Smooth muscle cell (in vitro differentiated cells): ENCODE measurements at regions not wholly inside any gene's neighbourhood (a gene's known extent, or its start where the extent isn't known, plus 50 kb on each side); places are given as distances from the start of the nearest gene placed in this dataset.
"Not testable (repeated sequence)": the region's sequence is repeated elsewhere in the genome, so short reads cannot be mapped to it uniquely, and the experiment has no call there.

Experiments used
- DNase-seq: peaks from one replicate; lab custom pipeline; 2025; ENCODE audit not compliant: unreplicated experiment; lab: John Stamatoyannopoulos, UW
- H2AFZ ChIP-seq: fragments of 200-600 bp; sonication (generic); 2 replicates; pipeline ENCODE4 v1.6.0; 2016; ENCODE audit warnings: antibody characterized with exemption, low read depth, mild to moderate bottlenecking
- H3F3A ChIP-seq: fragments of 200-600 bp; sonication (generic); 2 replicates; pipeline ENCODE4 v1.6.0; 2017; ENCODE audit warnings: antibody characterized with exemption, low read depth
- H3K27ac ChIP-seq: fragments of 200-600 bp; sonication (generic); 2 replicates; pipeline ENCODE4 v1.5.1; 2016; ENCODE audit warnings: low read depth, mild to moderate bottlenecking
- H3K27me3 ChIP-seq: fragments of 200-600 bp; sonication (generic); 2 replicates; pipeline ENCODE4 v1.6.1; 2016; ENCODE audit warnings: low read depth, mild to moderate bottlenecking
- H3K36me3 ChIP-seq: fragments of 200-600 bp; sonication (generic); 2 replicates; pipeline ENCODE4 v1.5.1; 2016; ENCODE audit warnings: low read depth
- H3K4me1 ChIP-seq: fragments of 200-600 bp; sonication (generic); 2 replicates; pipeline ENCODE4 v1.5.1; 2016; ENCODE audit warnings: low read depth
- H3K4me2 ChIP-seq: fragments of 200-600 bp; sonication (generic); 2 replicates; pipeline ENCODE4 v1.6.0; 2016; ENCODE audit warnings: mild to moderate bottlenecking
- H3K4me3 ChIP-seq: fragments of 200-600 bp; sonication (generic); 2 replicates; pipeline ENCODE4 v1.5.1; 2016; ENCODE audit warnings: mild to moderate bottlenecking
- H3K79me2 ChIP-seq: fragments of 200-600 bp; sonication (generic); 2 replicates; pipeline ENCODE4 v1.6.0; 2016; ENCODE audit warnings: low read depth, mild to moderate bottlenecking
- H3K9ac ChIP-seq: fragments of 200-600 bp; sonication (generic); 2 replicates; pipeline ENCODE4 v1.6.0; 2016; ENCODE audit warnings: low read depth
- H3K9me3 ChIP-seq: fragments of 200-600 bp; sonication (generic); replicated peaks from 2 replicates; pipeline ENCODE4 v1.5.1; 2016; ENCODE audit warnings: low read depth
- H4K20me1 ChIP-seq: fragments of 200-600 bp; sonication (generic); 2 replicates; pipeline ENCODE4 v1.6.0; 2016; ENCODE audit warnings: low read depth
- WGBS: methylation state at CpG from one replicate; pipeline ENCODE4 v1.1.7; 2016; ENCODE audit warnings: low lambda C conversion rate; 5-methylcytosine and 5-hydroxymethylcytosine counted together
- TF ChIP-seq, protein P1 (sequence below): fragments of 200-600 bp; sonication (generic); IDR thresholded peaks from 2 replicates; pipeline ENCODE4 v1.5.1; 2017; ENCODE audit warnings: borderline replicate concordance, mild to moderate bottlenecking, antibody characterized with exemption; ENCODE audit not compliant: insufficient read depth, poor library complexity, severe bottlenecking

- peaks cover 19% of the 10 kb centered on the region for H3K79me2 ChIP-seq
- WGBS = under 1% methylated on average over 50 of the region's 51 CpGs
Observed at GRCh38 chr2:131682122-131682944, 154.6 kb downstream of the CCDC74A start.

GRCh38 chr2:131682945-131683330 is 155.2 kb downstream of the CCDC74A start:
- Histone ChIP-seq H3K4me1 (peaks cover 24% of the 10 kb centered on the region), H3K4me3 (peak overlapping the region; percentile 82), H3K9ac (peak overlapping the region; percentile 92), H3K4me2 (peak overlapping the region; percentile 94), H3K79me2 (peaks cover 19% of the 10 kb centered on the region), H2AFZ (peak overlapping the region; percentile 98), H3K27ac (peak overlapping the region; percentile 92)
- H3K27me3 ChIP-seq, H3F3A ChIP-seq, DNase-seq, H4K20me1 ChIP-seq, H3K9me3 ChIP-seq, H3K36me3 ChIP-seq: not testable (repeated sequence)
- 1% methylated on average over 9 of the region's 9 CpGs for WGBS

More at GRCh38 chr2:131682122-131682944, 154.6 kb downstream of the CCDC74A start:
- Histone ChIP-seq H3K27me3 (no peaks in the 10 kb centered on the region), H3K4me3 (peak overlapping the region; percentile 82), H3K36me3 (no peaks in the 10 kb centered on the region), H3K27ac (peak overlapping the region; percentile 92), H4K20me1 (peaks cover 5% of the 10 kb centered on the region), H3K9me3 (no peaks in the 10 kb centered on the region), H3K9ac (peak overlapping the region; percentile 92), H3K4me1 (peaks cover 24% of the 10 kb centered on the region), H3F3A (no peaks in the 10 kb centered on the region), H3K4me2 (peak overlapping the region; percentile 94), H2AFZ (peak overlapping the region; percentile 98)
- TF ChIP-seq, protein P1, sequence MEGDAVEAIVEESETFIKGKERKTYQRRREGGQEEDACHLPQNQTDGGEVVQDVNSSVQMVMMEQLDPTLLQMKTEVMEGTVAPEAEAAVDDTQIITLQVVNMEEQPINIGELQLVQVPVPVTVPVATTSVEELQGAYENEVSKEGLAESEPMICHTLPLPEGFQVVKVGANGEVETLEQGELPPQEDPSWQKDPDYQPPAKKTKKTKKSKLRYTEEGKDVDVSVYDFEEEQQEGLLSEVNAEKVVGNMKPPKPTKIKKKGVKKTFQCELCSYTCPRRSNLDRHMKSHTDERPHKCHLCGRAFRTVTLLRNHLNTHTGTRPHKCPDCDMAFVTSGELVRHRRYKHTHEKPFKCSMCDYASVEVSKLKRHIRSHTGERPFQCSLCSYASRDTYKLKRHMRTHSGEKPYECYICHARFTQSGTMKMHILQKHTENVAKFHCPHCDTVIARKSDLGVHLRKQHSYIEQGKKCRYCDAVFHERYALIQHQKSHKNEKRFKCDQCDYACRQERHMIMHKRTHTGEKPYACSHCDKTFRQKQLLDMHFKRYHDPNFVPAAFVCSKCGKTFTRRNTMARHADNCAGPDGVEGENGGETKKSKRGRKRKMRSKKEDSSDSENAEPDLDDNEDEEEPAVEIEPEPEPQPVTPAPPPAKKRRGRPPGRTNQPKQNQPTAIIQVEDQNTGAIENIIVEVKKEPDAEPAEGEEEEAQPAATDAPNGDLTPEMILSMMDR = peak; percentile 4
- peak; percentile 51 for DNase-seq

- Histone ChIP-seq H3K79me2 (peaks cover 19% of the 10 kb centered on the region), H3K4me2 (peak overlapping the region; percentile 94), H3K27ac (peak overlapping the region; percentile 92), H3K9ac (peak overlapping the region; percentile 86), H3K4me1 (peaks cover 24% of the 10 kb centered on the region), H3K4me3 (peak overlapping the region; percentile 29)
- not testable (repeated sequence) for H3K36me3 ChIP-seq, H4K20me1 ChIP-seq, H2AFZ ChIP-seq, H3F3A ChIP-seq, H3K27me3 ChIP-seq, H3K9me3 ChIP-seq, DNase-seq
- 28% methylated on average over 4 of the region's 4 CpGs for WGBS
Observed at GRCh38 chr2:131684631-131685316, 157.1 kb downstream of the CCDC74A start.

GRCh38 chr2:131686164-131686893 is 158.6 kb downstream of the CCDC74A start:
- H3K4me3 ChIP-seq, DNase-seq, H3K36me3 ChIP-seq, H3K9me3 ChIP-seq, H4K20me1 ChIP-seq, H2AFZ ChIP-seq, H3F3A ChIP-seq, H3K27me3 ChIP-seq: not testable (repeated sequence)
- H3K79me2 ChIP-seq = peaks cover 19% of the 10 kb centered on the region
- WGBS = 65% methylated on average over 6 of the region's 6 CpGs
- H3K4me1 ChIP-seq = peaks cover 24% of the 10 kb centered on the region
- H3K4me2 ChIP-seq = peak overlapping the region; percentile 94
- peak overlapping the region; percentile 86 for H3K9ac ChIP-seq
- H3K27ac ChIP-seq = peak overlapping the region; percentile 92

GRCh38 chr2:131686894-131687238 is 159.2 kb downstream of the CCDC74A start:
- H3K4me3 ChIP-seq, H3K9ac ChIP-seq, H3K36me3 ChIP-seq, H3K9me3 ChIP-seq, DNase-seq, H2AFZ ChIP-seq, H3K27me3 ChIP-seq, H3F3A ChIP-seq, H4K20me1 ChIP-seq: not testable (repeated sequence)
- peaks cover 24% of the 10 kb centered on the region for H3K4me1 ChIP-seq
- H3K27ac ChIP-seq = peak overlapping the region; percentile 92
- H3K79me2 ChIP-seq = peaks cover 19% of the 10 kb centered on the region
- H3K4me2 ChIP-seq = peak overlapping the region; percentile 64

GRCh38 chr2:131689066-131689465 is 161.4 kb downstream of the CCDC74A start:
- H3K27me3 ChIP-seq, H4K20me1 ChIP-seq, H3K4me2 ChIP-seq, H3K9ac ChIP-seq, H3K27ac ChIP-seq, H3K9me3 ChIP-seq, H3K36me3 ChIP-seq, DNase-seq, H3K79me2 ChIP-seq, H3K4me3 ChIP-seq, H2AFZ ChIP-seq, H3F3A ChIP-seq: not testable (repeated sequence)
- WGBS = 100% methylated on average over 2 of the region's 2 CpGs
- peaks cover 15% of the 10 kb centered on the region for H3K4me1 ChIP-seq

GRCh38 chr2:131711268-131711667 is 183.6 kb downstream of the CCDC74A start:
- not testable (repeated sequence) for H2AFZ ChIP-seq, H3F3A ChIP-seq, H3K27me3 ChIP-seq, H3K27ac ChIP-seq, DNase-seq, H3K4me1 ChIP-seq, H3K9me3 ChIP-seq, H3K4me3 ChIP-seq, H3K4me2 ChIP-seq, H3K36me3 ChIP-seq, H3K9ac ChIP-seq, H3K79me2 ChIP-seq
- H4K20me1 ChIP-seq = peaks cover 15% of the 10 kb centered on the region
- 90% methylated on average over 2 of the region's 2 CpGs for WGBS
